GM12864 (cell line): ENCODE measurements at regions not wholly inside any gene's neighbourhood (a gene's known extent, or its start where the extent isn't known, plus 50 kb on each side); places are given as distances from the start of the nearest gene placed in this dataset.

Source experiments
- DNase-seq: peaks from one replicate; pipeline ENCODE4 v3.0.0-alpha.2; 2011; ENCODE audit warnings: low read depth
- H3K4me3 ChIP-seq: 2 replicates; pipeline ENCODE4 v1.5.1; 2011; ENCODE audit warnings: mild to moderate bottlenecking, low read depth, low read length, control low read depth
- TF ChIP-seq, protein P1 (sequence below): IDR thresholded peaks from 2 replicates; pipeline ENCODE4 v1.5.1; 2011; ENCODE audit warnings: low read depth, mild to moderate bottlenecking, moderate library complexity, low read length, control low read depth, inconsistent platforms; ENCODE audit errors: missing control alignments

DNA sequence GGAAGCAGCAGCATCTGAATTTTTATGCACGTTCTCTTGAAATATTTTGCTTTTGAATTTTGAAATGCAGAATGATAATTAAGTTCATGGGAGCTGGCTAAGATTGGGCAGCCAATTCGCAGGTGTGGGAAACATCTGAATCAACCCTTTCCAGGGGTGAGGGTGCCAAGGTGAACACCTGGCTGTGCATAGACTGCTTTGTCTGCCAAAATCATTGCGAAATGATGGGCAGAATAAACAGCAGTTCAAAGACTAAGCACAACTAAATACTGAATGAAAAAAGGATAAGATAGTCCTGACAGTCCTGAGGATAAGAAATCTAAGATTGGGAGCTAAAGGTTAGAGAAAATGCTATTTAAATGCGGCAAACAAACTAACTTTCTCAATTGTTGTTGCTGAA, 813.3 kb upstream of the RAG2 start:
- no peak for DNase-seq
- no peak overlapping the region for H3K4me3 ChIP-seq
- TF ChIP-seq, protein P1, sequence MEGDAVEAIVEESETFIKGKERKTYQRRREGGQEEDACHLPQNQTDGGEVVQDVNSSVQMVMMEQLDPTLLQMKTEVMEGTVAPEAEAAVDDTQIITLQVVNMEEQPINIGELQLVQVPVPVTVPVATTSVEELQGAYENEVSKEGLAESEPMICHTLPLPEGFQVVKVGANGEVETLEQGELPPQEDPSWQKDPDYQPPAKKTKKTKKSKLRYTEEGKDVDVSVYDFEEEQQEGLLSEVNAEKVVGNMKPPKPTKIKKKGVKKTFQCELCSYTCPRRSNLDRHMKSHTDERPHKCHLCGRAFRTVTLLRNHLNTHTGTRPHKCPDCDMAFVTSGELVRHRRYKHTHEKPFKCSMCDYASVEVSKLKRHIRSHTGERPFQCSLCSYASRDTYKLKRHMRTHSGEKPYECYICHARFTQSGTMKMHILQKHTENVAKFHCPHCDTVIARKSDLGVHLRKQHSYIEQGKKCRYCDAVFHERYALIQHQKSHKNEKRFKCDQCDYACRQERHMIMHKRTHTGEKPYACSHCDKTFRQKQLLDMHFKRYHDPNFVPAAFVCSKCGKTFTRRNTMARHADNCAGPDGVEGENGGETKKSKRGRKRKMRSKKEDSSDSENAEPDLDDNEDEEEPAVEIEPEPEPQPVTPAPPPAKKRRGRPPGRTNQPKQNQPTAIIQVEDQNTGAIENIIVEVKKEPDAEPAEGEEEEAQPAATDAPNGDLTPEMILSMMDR: no peak

DNA sequence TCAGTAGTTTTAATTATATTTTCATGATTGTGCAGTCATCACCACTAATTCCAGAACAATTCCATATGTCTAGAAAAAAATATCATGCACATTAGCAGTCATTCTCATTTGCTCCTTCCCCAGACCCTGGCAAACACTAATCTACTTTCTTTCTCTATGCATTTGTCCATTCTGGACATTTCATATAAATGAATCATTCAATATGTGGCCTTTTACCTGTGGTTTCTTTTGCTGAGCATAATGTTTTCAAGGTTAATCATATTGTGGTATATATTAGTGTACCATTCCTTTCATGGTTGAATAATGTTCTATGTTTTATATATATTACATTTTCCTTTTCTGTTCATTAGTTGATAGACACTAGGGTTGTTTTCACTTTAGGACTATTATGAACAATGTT, 811.1 kb upstream of the RAG2 start:
- no peak for DNase-seq
- TF ChIP-seq, protein P1: no peak
- no peak overlapping the region for H3K4me3 ChIP-seq

DNA sequence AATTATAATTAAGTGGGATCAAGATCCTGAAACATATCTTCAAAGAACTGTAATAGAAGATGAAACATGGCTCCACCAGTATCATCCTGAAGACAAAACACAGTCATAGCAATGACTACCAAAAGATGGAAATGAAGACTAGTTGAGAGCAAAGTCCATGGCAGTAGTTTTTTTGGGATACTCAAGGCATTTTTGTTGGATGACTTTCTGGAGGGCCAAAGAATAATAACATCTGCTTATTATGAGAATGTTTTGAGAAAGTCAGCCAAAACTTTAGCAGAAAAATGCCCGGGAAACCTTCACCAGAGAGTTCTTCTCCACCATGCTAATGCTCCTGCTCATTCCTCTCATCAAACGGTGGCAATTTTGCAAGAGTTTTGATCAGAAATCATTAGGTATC, 809.4 kb upstream of the RAG2 start:
- TF ChIP-seq, protein P1: no peak
- H3K4me3 ChIP-seq: no peak overlapping the region
- DNase-seq: no peak

DNA sequence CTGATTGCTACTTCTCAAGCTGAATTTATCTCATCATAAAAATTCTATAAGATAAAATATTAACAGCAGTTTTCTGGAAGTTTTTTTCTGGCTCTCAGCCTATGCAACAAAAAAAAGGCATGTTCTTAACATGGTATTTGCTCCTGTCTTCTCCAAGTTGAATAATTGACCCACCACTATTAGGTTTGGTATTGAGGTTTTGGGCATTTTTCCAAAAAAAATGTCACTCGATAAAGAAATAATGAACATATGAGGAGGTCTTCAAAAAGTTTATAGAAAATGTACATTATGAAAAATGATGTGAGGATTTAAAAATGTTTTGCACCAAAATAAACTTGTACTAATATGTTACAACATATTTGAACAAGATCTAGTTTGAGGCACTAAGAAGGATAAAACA, 808.6 kb upstream of the RAG2 start:
- TF ChIP-seq, protein P1: no peak
- DNase-seq: no peak
- H3K4me3 ChIP-seq: no peak overlapping the region

DNA sequence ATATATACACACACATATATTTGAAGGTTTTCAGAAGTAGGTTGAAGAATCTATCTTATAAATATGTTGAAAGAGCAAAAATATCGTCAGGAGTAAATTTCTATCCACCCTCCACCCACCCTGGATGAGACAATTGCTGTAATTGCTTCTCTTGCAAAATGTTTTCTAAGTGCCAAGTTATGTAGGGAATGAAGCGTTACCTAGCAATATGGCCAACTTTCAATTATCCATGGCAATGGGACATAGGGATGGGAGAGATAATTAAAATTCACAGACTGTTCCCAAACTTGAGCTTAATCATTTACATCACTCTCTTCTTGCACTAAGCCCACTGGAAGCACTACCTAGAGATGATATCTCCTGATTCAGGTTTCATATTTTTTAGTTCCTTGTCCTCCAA, 806.2 kb upstream of the RAG2 start:
- no peak for DNase-seq
- H3K4me3 ChIP-seq: no peak overlapping the region
- TF ChIP-seq, protein P1: no peak

DNA sequence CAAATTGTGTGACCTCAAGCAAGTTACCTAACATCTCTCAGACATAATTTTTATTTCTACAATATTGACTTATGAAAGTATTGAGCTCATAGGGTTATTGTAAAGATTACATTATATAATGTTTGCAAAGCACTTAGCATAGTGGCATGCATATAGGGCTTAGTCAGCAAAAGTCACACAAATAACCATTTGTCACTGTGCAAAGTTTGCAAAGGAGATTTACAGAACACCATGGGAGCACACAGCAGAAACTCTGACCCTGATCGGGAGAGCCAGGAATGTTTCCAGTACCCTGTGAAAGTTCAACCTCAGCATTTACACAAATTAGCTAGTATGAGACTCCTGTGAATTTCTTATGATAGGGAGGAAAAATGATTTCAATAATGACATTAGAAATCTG, 804.6 kb upstream of the RAG2 start:
- TF ChIP-seq, protein P1: no peak
- no peak for DNase-seq
- no peak overlapping the region for H3K4me3 ChIP-seq

DNA sequence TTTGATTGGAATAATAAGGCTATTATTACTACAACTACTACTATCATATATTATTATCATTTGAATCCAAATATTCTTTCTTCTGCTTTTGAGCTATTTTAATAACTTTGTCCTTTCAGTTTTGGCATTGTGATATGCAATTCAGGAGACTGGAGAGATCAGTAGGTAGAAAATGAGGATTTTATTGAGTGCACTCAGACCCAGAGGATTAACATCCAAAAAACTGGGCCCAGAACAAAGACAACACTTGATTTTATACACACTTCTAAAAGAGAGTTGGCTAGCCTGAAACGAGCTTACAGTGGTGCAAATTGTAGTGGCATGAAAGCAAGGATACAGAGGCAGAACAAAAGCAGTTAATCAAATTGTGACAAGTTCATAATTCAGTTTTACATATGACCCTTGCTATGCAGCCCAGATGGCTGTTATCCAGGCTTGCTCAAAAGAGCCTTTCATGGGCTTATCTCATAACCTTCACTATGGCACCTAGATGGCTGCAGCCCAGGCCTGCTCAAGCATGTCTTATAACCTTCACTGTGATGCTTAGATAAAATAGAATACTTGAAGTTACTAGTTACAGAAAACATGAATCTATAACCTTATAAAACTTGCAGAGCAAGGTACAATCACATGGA, 796.3 kb upstream of the RAG2 start:
- TF ChIP-seq, protein P1: no peak
- H3K4me3 ChIP-seq: no peak overlapping the region
- DNase-seq: no peak
